ENCODE measurements at regions not wholly inside any gene's neighbourhood (a gene's known extent, or its start where the extent isn't known, plus 50 kb on each side); places are given as distances from the start of the nearest gene placed in this dataset.

DNA sequence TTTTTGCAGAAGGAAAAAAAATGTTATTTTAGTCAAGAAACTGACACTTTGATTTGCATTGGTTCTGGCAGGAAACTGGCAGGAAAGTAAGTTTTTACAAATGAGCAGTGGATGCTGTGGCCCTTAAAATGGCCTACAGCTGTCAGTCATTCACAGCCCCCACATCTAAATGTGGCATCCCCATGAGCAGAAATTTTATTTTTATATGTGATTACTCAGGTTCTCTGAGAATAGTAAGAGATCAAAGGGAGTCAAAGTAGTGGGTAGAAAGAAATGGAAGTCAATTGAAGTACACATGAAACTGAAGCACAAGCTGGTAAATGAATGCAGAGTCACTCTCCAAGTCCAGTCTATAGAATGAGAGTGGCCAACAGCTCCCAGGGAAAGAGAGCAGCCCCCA is 80.3 kb downstream of the ENC1 start:
- peaks cover 47% of the 10 kb centered on the region for H3K4me1 Mint-ChIP-seq (ENCODE audit: unreplicated experiment)
- TF ChIP-seq, protein P1, sequence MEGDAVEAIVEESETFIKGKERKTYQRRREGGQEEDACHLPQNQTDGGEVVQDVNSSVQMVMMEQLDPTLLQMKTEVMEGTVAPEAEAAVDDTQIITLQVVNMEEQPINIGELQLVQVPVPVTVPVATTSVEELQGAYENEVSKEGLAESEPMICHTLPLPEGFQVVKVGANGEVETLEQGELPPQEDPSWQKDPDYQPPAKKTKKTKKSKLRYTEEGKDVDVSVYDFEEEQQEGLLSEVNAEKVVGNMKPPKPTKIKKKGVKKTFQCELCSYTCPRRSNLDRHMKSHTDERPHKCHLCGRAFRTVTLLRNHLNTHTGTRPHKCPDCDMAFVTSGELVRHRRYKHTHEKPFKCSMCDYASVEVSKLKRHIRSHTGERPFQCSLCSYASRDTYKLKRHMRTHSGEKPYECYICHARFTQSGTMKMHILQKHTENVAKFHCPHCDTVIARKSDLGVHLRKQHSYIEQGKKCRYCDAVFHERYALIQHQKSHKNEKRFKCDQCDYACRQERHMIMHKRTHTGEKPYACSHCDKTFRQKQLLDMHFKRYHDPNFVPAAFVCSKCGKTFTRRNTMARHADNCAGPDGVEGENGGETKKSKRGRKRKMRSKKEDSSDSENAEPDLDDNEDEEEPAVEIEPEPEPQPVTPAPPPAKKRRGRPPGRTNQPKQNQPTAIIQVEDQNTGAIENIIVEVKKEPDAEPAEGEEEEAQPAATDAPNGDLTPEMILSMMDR (conservative IDR thresholded peaks at IDR 0.05) = no peak
- no peak overlapping the region for H3K4me3 Mint-ChIP-seq
- H3K9me3 Mint-ChIP-seq = no peaks in the 10 kb centered on the region
- H3K27ac Mint-ChIP-seq = no peak overlapping the region
- H3K36me3 Mint-ChIP-seq = no peaks in the 10 kb centered on the region
- H3K27me3 Mint-ChIP-seq = no peaks in the 10 kb centered on the region
- DNase-seq (ENCODE audit: extremely low spot score, unreplicated experiment) = no peak

DNA sequence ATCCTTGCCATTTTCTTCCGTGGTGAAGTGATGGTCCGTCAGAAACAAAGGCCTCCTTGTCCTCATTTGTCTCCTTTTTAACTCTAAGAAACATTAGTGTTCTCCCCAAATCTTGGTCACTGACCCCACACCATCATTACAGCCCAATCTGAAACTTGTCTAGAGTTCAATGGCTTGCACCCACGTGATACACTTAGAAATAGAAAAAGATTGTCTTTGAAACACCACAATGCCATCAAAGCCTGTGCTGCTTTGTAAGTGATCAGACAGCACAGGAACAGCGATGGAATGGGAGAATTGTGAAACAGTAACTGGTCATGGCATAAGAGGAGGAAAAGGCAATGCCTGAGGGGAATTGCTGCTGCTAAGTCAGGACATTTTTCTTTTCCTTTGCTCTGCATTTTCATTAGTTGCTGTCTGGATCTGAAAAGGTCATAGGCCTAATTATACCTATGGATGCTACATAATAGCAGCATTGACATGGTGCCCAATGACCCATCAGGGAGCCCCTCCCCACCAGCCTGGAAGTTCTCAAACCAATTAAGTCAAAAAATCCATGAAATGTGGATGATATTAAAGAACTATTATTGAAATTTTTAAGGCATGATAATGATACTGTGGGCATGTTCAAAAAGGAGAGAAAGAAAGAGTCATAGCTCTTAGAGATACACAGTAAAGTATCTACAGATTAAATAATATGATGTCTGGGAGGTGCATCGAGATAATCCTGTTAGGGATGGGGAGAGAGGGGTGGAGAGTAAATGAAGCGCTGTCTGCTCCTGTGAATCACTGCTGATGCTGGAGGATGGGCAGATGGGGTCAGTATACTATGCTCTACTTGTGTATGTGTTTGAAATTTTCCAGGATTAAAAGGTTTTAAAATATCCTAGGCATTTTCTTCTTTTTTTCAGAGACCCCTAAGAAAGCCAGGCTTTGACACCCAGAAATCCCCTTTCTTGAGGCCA is 83.6 kb downstream of the ENC1 start:
- TF ChIP-seq, protein P1 (conservative IDR thresholded peaks at IDR 0.05) = no peak
- no peaks in the 10 kb centered on the region for H3K27me3 Mint-ChIP-seq
- no peaks in the 10 kb centered on the region for H3K9me3 Mint-ChIP-seq
- H3K27ac Mint-ChIP-seq = no peak overlapping the region
- H3K4me1 Mint-ChIP-seq (ENCODE audit: unreplicated experiment) = peaks cover 39% of the 10 kb centered on the region
- H3K36me3 Mint-ChIP-seq = no peaks in the 10 kb centered on the region
- DNase-seq (ENCODE audit: extremely low spot score, unreplicated experiment) = no peak
- H3K4me3 Mint-ChIP-seq = no peak overlapping the region

DNA sequence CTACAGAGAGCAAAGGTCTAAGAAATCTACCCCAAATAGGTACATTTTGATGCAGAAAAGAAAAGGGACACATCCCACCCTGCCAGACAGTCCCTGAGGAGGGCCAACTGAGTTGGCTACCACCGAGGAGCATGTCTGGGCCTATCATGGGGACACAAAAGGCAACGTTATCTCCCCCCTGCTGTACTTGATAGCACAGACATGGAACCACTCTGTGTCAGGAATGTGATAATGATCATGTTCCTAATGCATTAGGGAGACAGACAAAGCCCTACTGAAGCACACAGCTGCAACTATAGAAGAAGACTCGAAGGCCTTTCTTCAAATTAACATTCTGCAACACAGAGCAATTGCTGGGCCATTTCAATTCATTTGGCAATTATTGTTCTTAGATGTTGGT is 84.5 kb downstream of the ENC1 start:
- Mint-ChIP-seq H3K27me3 (no peaks in the 10 kb centered on the region), H3K27ac (no peak overlapping the region), H3K9me3 (no peaks in the 10 kb centered on the region), H3K4me1 (ENCODE audit: unreplicated experiment) (peaks cover 40% of the 10 kb centered on the region), H3K4me3 (no peak overlapping the region), H3K36me3 (no peaks in the 10 kb centered on the region)
- TF ChIP-seq, protein P1 (conservative IDR thresholded peaks at IDR 0.05) = no peak
- no peak for DNase-seq (ENCODE audit: extremely low spot score, unreplicated experiment)

DNA sequence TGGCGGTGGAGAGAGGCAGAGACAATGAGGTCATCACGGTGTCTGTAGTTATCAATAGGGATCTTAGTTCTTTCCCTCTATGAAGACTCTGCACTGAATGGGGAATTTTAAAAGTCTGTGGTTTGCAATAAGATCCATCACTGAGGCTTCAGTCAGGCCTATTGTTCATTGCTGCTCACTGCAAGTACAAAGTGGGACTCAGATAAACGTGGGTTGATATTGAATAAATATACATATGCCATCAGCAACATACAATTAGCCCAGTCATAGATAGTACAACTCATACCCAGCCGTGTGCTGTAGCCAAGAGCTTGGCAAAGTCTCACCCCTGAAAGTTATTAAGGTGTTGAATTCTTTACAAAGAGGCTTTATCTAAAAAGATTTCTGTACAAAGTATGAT is 88.4 kb downstream of the ENC1 start:
- TF ChIP-seq, protein P1 (conservative IDR thresholded peaks at IDR 0.05) = no peak
- no peak overlapping the region for H3K4me3 Mint-ChIP-seq
- H3K9me3 Mint-ChIP-seq = no peaks in the 10 kb centered on the region
- DNase-seq (ENCODE audit: extremely low spot score, unreplicated experiment) = no peak
- H3K27me3 Mint-ChIP-seq = no peaks in the 10 kb centered on the region
- H3K27ac Mint-ChIP-seq = no peak overlapping the region
- H3K36me3 Mint-ChIP-seq = no peaks in the 10 kb centered on the region
- H3K4me1 Mint-ChIP-seq (ENCODE audit: unreplicated experiment) = peaks cover 12% of the 10 kb centered on the region

DNA sequence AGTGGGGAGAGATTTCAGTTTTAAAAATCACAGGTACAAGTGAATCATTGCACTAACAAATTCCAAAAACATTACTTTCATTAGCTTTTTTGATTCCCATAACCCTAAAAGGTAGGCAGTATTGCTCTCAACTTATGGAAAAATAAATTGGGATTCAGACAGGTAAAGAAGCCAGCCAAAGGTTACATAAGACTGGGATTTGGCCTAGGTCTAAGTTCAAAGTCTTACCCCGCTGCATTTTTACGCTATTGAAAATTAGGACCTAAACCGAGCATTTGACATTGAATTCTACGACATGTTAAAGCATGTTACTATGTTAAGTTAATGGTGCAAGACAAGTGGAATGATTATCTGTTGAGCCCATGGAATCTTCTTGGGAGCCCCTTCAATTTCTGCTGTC is 89.6 kb downstream of the ENC1 start:
- no peak overlapping the region for H3K4me3 Mint-ChIP-seq
- TF ChIP-seq, protein P1 (conservative IDR thresholded peaks at IDR 0.05) = no peak
- no peaks in the 10 kb centered on the region for H3K36me3 Mint-ChIP-seq
- DNase-seq (ENCODE audit: extremely low spot score, unreplicated experiment) = no peak
- peaks cover 4% of the 10 kb centered on the region for H3K4me1 Mint-ChIP-seq (ENCODE audit: unreplicated experiment)
- no peaks in the 10 kb centered on the region for H3K9me3 Mint-ChIP-seq
- H3K27me3 Mint-ChIP-seq = no peaks in the 10 kb centered on the region
- no peak overlapping the region for H3K27ac Mint-ChIP-seq

All from type B pancreatic cell (in vitro differentiated cells).